ENCODE measurements at regions not wholly inside any gene's neighbourhood (a gene's known extent, or its start where the extent isn't known, plus 50 kb on each side); places are given as distances from the start of the nearest gene placed in this dataset.

- Histone ChIP-seq H3K36me3 (no peaks in the 10 kb centered on the region), H3K27me3 (no peaks in the 10 kb centered on the region), H3K27ac (no peak overlapping the region), H3K4me1 (no peaks in the 10 kb centered on the region), H3K9me3 (no peaks in the 10 kb centered on the region), H3K4me3 (no peak overlapping the region)
- TF ChIP-seq, protein P1, sequence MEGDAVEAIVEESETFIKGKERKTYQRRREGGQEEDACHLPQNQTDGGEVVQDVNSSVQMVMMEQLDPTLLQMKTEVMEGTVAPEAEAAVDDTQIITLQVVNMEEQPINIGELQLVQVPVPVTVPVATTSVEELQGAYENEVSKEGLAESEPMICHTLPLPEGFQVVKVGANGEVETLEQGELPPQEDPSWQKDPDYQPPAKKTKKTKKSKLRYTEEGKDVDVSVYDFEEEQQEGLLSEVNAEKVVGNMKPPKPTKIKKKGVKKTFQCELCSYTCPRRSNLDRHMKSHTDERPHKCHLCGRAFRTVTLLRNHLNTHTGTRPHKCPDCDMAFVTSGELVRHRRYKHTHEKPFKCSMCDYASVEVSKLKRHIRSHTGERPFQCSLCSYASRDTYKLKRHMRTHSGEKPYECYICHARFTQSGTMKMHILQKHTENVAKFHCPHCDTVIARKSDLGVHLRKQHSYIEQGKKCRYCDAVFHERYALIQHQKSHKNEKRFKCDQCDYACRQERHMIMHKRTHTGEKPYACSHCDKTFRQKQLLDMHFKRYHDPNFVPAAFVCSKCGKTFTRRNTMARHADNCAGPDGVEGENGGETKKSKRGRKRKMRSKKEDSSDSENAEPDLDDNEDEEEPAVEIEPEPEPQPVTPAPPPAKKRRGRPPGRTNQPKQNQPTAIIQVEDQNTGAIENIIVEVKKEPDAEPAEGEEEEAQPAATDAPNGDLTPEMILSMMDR (IDR thresholded peaks at IDR 0.05 in 4 of 5, conservative IDR thresholded peaks at IDR 0.05 in 1 of 5): no peak
- in situ Hi-C loops (cut with MboI; ENCODE audit: low sequenced_read_pairs in 4 of 4): no loop called here
- DNase-seq (no peak), ATAC-seq (no peak)
- intact Hi-C loops (cut with DNase I; ENCODE audit: low total_unique reads): no loop called here
These were observed 156.2 kb downstream of the ABCC12 start for GRCh38 chr16:47999595-47999994.

DNA sequence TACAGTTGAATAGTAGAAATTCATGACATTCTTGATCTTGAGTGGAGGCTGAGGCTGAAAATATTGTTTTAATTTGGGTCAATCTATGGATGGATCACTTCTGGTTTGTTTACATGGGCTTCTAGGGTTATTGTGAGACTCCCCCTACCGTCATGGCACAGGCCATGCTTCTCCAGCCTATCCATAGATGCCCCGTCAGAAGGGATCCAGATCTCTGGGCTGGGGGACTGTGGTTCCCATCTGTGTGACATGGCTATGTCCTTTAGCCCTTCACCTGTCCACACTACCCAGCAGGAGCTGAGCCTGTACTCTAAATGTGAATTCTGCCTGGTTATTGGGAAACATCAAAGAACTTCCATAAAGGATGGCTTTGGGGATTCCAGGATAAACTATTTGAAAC is 160.4 kb downstream of the ABCC12 start:
- no peaks in the 10 kb centered on the region for H3K4me1 ChIP-seq
- no peak overlapping the region for H3K4me3 ChIP-seq
- no peaks in the 10 kb centered on the region for H3K27me3 ChIP-seq
- intact Hi-C loops (cut with DNase I; ENCODE audit: low total_unique reads) (no loop called here), in situ Hi-C loops (cut with MboI; ENCODE audit: low sequenced_read_pairs in 4 of 4) (no loop called here)
- no peak overlapping the region for H3K27ac ChIP-seq
- H3K9me3 ChIP-seq: peaks cover 0 to under 1% (median 0%) of the 10 kb centered on the region in 3 donors
- H3K36me3 ChIP-seq: no peaks in the 10 kb centered on the region
- DNase-seq: no peak
- no peak for TF ChIP-seq POLR2A (IDR thresholded peaks at IDR 0.05)
- TF ChIP-seq, protein P1 (IDR thresholded peaks at IDR 0.05 in 4 of 5, conservative IDR thresholded peaks at IDR 0.05 in 1 of 5): no peak
- ATAC-seq: no peak

GRCh38 chr16:47991491-47991890 is 164.3 kb downstream of the ABCC12 start:
- Histone ChIP-seq H3K9me3 (peaks cover 0 to 7% (median 0%) of the 10 kb centered on the region in 3 donors), H3K27ac (no peak overlapping the region), H3K36me3 (no peaks in the 10 kb centered on the region), H3K4me1 (no peaks in the 10 kb centered on the region), H3K27me3 (no peaks in the 10 kb centered on the region), H3K4me3 (no peak overlapping the region)
- ATAC-seq (no peak), DNase-seq (no peak)
- in situ Hi-C loops (cut with MboI; ENCODE audit: low sequenced_read_pairs in 4 of 4) (no loop called here), intact Hi-C loops (cut with DNase I; ENCODE audit: low total_unique reads) (no loop called here)
- no peak for TF ChIP-seq POLR2A (IDR thresholded peaks at IDR 0.05)
- TF ChIP-seq, protein P1 (IDR thresholded peaks at IDR 0.05 in 4 of 5, conservative IDR thresholded peaks at IDR 0.05 in 1 of 5): no peak

GRCh38 chr16:47990676-47991075 is 165.1 kb downstream of the ABCC12 start:
- Histone ChIP-seq H3K4me1 (no peaks in the 10 kb centered on the region), H3K36me3 (no peaks in the 10 kb centered on the region), H3K4me3 (no peak overlapping the region), H3K9me3 (peaks cover 0 to 7% (median 0%) of the 10 kb centered on the region in 3 donors), H3K27ac (no peak overlapping the region), H3K27me3 (no peaks in the 10 kb centered on the region)
- TF ChIP-seq POLR2A (IDR thresholded peaks at IDR 0.05): no peak
- TF ChIP-seq, protein P1 (IDR thresholded peaks at IDR 0.05 in 4 of 5, conservative IDR thresholded peaks at IDR 0.05 in 1 of 5): no peak
- no peak for ATAC-seq
- no peak for DNase-seq
- intact Hi-C loops (cut with DNase I; ENCODE audit: low total_unique reads) (no loop called here), in situ Hi-C loops (cut with MboI; ENCODE audit: low sequenced_read_pairs in 4 of 4) (no loop called here)

GRCh38 chr16:47987136-47987535 is 168.7 kb downstream of the ABCC12 start:
- ATAC-seq (no peak), DNase-seq (no peak)
- TF ChIP-seq POLR2A (IDR thresholded peaks at IDR 0.05): no peak
- TF ChIP-seq, protein P1 (IDR thresholded peaks at IDR 0.05 in 4 of 5, conservative IDR thresholded peaks at IDR 0.05 in 1 of 5): no peak
- Histone ChIP-seq H3K4me1 (no peaks in the 10 kb centered on the region), H3K9me3 (peaks cover 0 to 7% (median 0%) of the 10 kb centered on the region in 3 donors), H3K4me3 (no peak overlapping the region), H3K36me3 (no peaks in the 10 kb centered on the region), H3K27me3 (no peaks in the 10 kb centered on the region), H3K27ac (no peak overlapping the region)
- in situ Hi-C loops (cut with MboI; ENCODE audit: low sequenced_read_pairs in 4 of 4): no loop called here
- intact Hi-C loops (cut with DNase I; ENCODE audit: low total_unique reads): no loop called here

Measured in gastrocnemius medialis (tissue), 4 donors.